ENCODE measurements at regions not wholly inside any gene's neighbourhood (a gene's known extent, or its start where the extent isn't known, plus 50 kb on each side); places are given as distances from the start of the nearest gene placed in this dataset.

DNA sequence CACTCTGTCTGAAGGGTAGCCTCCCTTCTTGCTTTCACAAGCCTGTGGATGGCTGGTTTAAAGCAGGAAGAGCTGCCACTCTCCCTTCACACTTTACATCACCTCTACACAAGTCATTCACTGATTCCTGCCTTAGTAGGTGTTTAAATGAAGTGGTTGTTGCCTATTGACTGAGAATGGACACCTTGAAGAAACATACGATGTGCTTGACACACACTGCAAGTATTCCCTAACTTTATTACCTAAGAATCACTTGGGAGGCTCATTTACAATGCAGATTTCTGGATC is 230.5 kb downstream of the PIK3R1 start:
- Histone ChIP-seq H3K36me3 (no peaks in the 10 kb centered on the region), H3K4me3 (no peak overlapping the region), H3K9me3 (no peaks in the 10 kb centered on the region), H3K27ac (peak overlapping the region in 4 of 8 donors; percentile 17 to 55 (median 50)), H3K27me3 (replicated peaks in 1 of 7) (no peaks in the 10 kb centered on the region), H3K4me1 (peaks cover 0 to 17% (median 3%) of the 10 kb centered on the region in 6 donors)
- no peak for DNase-seq
- WGBS, 5 donors = 78 to 95% (median 88%) methylated on average over 1 of the region's 1 CpG
- no peak for TF ChIP-seq POLR2AphosphoS5 (IDR thresholded peaks at IDR 0.05)
- TF ChIP-seq, protein P1, sequence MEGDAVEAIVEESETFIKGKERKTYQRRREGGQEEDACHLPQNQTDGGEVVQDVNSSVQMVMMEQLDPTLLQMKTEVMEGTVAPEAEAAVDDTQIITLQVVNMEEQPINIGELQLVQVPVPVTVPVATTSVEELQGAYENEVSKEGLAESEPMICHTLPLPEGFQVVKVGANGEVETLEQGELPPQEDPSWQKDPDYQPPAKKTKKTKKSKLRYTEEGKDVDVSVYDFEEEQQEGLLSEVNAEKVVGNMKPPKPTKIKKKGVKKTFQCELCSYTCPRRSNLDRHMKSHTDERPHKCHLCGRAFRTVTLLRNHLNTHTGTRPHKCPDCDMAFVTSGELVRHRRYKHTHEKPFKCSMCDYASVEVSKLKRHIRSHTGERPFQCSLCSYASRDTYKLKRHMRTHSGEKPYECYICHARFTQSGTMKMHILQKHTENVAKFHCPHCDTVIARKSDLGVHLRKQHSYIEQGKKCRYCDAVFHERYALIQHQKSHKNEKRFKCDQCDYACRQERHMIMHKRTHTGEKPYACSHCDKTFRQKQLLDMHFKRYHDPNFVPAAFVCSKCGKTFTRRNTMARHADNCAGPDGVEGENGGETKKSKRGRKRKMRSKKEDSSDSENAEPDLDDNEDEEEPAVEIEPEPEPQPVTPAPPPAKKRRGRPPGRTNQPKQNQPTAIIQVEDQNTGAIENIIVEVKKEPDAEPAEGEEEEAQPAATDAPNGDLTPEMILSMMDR (IDR thresholded peaks at IDR 0.05 in 8 of 11, conservative IDR thresholded peaks at IDR 0.05 in 3 of 11) = no peak
- TF ChIP-seq POLR2A (IDR thresholded peaks at IDR 0.05) = no peak
- intact Hi-C loops (cut with DNase I; ENCODE audit: low total_unique reads) = no loop called here

DNA sequence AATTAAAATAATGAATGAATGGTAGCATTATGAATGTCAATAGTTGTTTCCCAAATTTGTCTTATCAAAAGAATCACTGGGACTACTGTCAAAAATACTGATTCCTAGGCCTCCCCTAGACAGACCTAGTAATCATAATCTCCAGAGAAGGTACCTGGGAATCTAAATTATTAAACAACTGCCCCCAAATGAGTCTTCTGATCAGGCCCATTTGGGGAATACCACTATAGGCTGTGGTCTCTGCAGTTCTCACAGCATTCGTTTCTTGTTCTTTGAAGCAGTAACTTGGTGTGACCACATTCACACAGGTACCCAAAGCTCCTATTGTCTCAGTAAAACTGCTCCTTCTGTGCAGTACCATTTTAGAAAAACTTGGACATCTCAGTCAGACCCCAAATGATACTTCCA is 230.9 kb downstream of the PIK3R1 start:
- TF ChIP-seq, protein P1 (IDR thresholded peaks at IDR 0.05 in 8 of 11, conservative IDR thresholded peaks at IDR 0.05 in 3 of 11) = no peak
- TF ChIP-seq POLR2AphosphoS5 (IDR thresholded peaks at IDR 0.05) (no peak), POLR2A (IDR thresholded peaks at IDR 0.05) (no peak)
- H3K4me1 ChIP-seq = peaks cover 0 to 17% (median 3%) of the 10 kb centered on the region in 6 donors
- no peaks in the 10 kb centered on the region for H3K36me3 ChIP-seq
- no peaks in the 10 kb centered on the region for H3K27me3 ChIP-seq (replicated peaks in 1 of 7)
- no peak overlapping the region for H3K27ac ChIP-seq
- intact Hi-C loops (cut with DNase I; ENCODE audit: low total_unique reads) = no loop called here
- no peak overlapping the region for H3K4me3 ChIP-seq
- H3K9me3 ChIP-seq = no peaks in the 10 kb centered on the region
- WGBS, 5 donors = 56 to 88% (median 78%) methylated on average over 1 of the region's 1 CpG
- DNase-seq = no peak

DNA sequence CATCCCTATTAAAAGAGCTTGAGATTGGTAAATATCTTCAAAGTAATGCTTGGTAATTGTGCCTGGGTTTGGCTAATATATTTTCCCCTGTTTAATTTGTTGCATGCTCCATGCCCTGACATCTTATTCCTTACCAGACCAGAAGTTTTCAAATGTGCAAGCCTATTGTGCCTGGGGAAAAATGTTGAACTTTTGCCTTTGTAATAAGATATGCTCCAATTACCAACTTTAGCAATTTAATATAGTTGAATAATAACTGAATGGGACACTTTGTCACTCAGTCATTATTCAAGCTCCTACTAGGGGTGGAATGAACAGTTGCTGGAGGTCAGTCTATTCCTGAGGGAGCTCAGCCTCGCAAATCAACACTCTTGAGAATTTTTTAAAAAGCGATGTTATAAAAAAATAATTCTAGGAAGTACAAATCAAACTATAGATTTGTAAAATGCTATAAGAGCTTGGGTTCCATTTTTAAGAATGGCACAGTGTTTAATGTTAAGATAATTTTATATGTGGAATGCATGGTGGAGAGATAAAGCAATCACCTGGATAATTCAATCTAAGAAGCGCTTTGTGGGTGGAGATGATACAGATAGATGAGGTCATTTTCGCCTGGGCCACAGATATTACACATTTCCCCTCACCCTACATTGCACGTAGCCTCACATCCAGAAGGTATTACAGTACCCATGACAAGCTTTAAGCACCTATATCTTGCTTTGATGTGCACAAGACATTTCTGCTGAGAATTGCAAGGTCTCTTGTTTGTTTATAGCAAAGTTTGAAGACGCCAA is 231.8 kb downstream of the PIK3R1 start:
- 86 to 94% (median 89%) methylated on average over 6 of the region's 6 CpGs for WGBS, 5 donors
- Histone ChIP-seq H3K36me3 (no peaks in the 10 kb centered on the region), H3K4me3 (no peak overlapping the region), H3K4me1 (peaks cover 0 to 17% (median 3%) of the 10 kb centered on the region in 6 donors), H3K9me3 (no peaks in the 10 kb centered on the region), H3K27ac (no peak overlapping the region), H3K27me3 (replicated peaks in 1 of 7) (no peaks in the 10 kb centered on the region)
- TF ChIP-seq POLR2A (IDR thresholded peaks at IDR 0.05) (no peak), POLR2AphosphoS5 (IDR thresholded peaks at IDR 0.05) (no peak)
- TF ChIP-seq, protein P1 (IDR thresholded peaks at IDR 0.05 in 8 of 11, conservative IDR thresholded peaks at IDR 0.05 in 3 of 11) = no peak
- intact Hi-C loops (cut with DNase I; ENCODE audit: low total_unique reads) = no loop called here
- no peak for DNase-seq

DNA sequence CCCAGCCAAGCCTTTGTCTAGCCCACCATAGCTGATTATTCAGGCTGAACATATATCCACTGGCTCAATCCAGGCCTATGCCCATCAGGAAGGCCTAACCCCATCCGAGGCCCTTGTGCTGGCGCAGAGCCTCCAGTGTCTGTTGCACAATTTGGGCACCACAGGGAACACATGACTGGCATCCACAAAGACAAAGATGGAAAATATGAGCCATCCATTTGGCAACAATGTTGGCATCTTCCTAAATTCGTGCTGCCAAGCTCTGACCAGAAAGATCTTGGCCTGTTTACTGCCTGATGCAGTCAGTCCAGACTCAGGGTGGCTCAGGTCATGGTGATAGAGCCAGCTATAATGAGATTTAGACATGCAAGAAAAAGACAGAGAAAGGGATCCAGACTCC is 233.8 kb downstream of the PIK3R1 start:
- Histone ChIP-seq H3K4me3 (no peak overlapping the region), H3K9me3 (no peaks in the 10 kb centered on the region), H3K36me3 (no peaks in the 10 kb centered on the region), H3K4me1 (peaks cover 0 to 8% (median under 1%) of the 10 kb centered on the region in 6 donors), H3K27me3 (replicated peaks in 1 of 7) (no peaks in the 10 kb centered on the region), H3K27ac (no peak overlapping the region)
- no peak for DNase-seq
- intact Hi-C loops (cut with DNase I; ENCODE audit: low total_unique reads) = no loop called here
- WGBS, 5 donors = 81 to 96% (median 87%) methylated on average over 3 of the region's 3 CpGs
- TF ChIP-seq POLR2A (IDR thresholded peaks at IDR 0.05) = no peak
- TF ChIP-seq, protein P1 (IDR thresholded peaks at IDR 0.05 in 8 of 11, conservative IDR thresholded peaks at IDR 0.05 in 3 of 11) = no peak
- no peak for TF ChIP-seq POLR2AphosphoS5 (IDR thresholded peaks at IDR 0.05)
